Esophagus squamous epithelium (tissue), 4 donors: ENCODE measurements at regions not wholly inside any gene's neighbourhood (a gene's known extent, or its start where the extent isn't known, plus 50 kb on each side); places are given as distances from the start of the nearest gene placed in this dataset.

Source experiments
- CTCF ChIP-seq, 6 experiments: fragments of 450-650 bp in 4 of 6; fragments of 200-600 bp in 2 of 6; sonication (generic) in 2 of 6; IDR thresholded peaks; one replicate each; pipeline ENCODE4 v1.5.1; 2016 to 2019; ENCODE audit warnings: antibody characterized with exemption in 6 of 6, mild to moderate bottlenecking in 4 of 6, moderate library complexity in 4 of 6
- POLR2A ChIP-seq, 4 donors: fragments of 450-650 bp; IDR thresholded peaks; one replicate each; pipeline ENCODE4 v1.6.1; 2017; ENCODE audit warnings: antibody characterized with exemption in 4 of 4, mild to moderate bottlenecking in 4 of 4, moderate library complexity in 3 of 4

DNA sequence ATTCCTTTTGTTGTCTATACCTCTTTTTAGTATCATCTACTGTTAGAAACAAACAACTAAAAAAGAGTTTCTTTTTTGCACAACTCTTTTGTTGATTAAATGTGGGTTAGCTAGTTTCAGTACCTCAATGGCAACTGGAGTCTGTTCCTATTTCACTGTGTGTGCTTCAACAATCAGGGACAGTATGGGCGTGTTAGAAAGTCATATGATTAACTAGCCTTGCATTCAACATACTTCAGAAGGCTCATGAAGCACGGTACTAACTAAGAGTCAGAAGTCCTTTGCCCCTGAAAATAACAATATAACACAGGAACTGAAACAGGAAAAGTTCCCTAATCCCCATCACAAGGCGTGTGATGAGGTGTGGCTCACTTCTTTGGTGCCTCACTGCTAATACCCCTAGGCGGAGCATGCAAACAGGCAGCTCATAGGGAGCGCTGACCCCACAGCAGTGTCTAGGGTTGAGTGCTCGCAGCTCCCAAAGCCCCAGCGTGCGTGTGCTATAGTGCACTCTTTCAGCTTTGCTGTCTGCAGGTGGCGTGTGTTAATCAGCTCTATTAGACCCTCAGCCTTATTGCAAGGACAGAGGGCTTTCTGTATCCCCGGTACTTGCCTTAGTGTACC is 203.1 kb upstream of the NDST3 start:
- TF ChIP-seq CTCF (IDR thresholded peaks at IDR 0.05) (no peak), POLR2A (IDR thresholded peaks at IDR 0.05) (no peak)
